Amniotic stem cell (primary cell): ENCODE measurements at regions not wholly inside any gene's neighbourhood (a gene's known extent, or its start where the extent isn't known, plus 50 kb on each side); places are given as distances from the start of the nearest gene placed in this dataset.

Source experiments
- DNase-seq: peaks from one replicate; lab custom pipeline; 2025; lab: John Stamatoyannopoulos, UW

GRCh38 chr20:51266353-51266752 lies 243.4 kb upstream of the KCNG1 start:
- DNase-seq: no peak

- no peak for DNase-seq
Measured at GRCh38 chr20:51265361-51265760, 242.5 kb upstream of the KCNG1 start.

GRCh38 chr20:51262240-51262639 lies 239.3 kb upstream of the KCNG1 start:
- no peak for DNase-seq

GRCh38 chr20:51259455-51259854 lies 236.5 kb upstream of the KCNG1 start:
- no peak for DNase-seq

GRCh38 chr20:51258582-51259165 lies 235.8 kb upstream of the KCNG1 start:
- DNase-seq: no peak

GRCh38 chr20:51255417-51255816 lies 232.5 kb upstream of the KCNG1 start:
- DNase-seq: no peak

GRCh38 chr20:51253280-51253679 lies 230.4 kb upstream of the KCNG1 start:
- DNase-seq: no peak

- DNase-seq: no peak
Measured at GRCh38 chr20:51249781-51250180, 226.9 kb upstream of the KCNG1 start.

GRCh38 chr20:51249215-51249614 lies 226.3 kb upstream of the KCNG1 start:
- no peak for DNase-seq

GRCh38 chr20:51244466-51244865 lies 221.6 kb upstream of the KCNG1 start:
- DNase-seq: no peak

GRCh38 chr20:51238675-51239305 lies 215.9 kb upstream of the KCNG1 start:
- no peak for DNase-seq

GRCh38 chr20:51237791-51238190 lies 214.9 kb upstream of the KCNG1 start:
- DNase-seq: no peak

GRCh38 chr20:51237278-51237677 lies 214.4 kb upstream of the KCNG1 start:
- DNase-seq: no peak

- no peak for DNase-seq
Measured at GRCh38 chr20:51236421-51236820, 213.5 kb upstream of the KCNG1 start.

- DNase-seq: no peak
Measured at GRCh38 chr20:51233345-51233744, 210.4 kb upstream of the KCNG1 start.

GRCh38 chr20:51230727-51231126 lies 207.8 kb upstream of the KCNG1 start:
- DNase-seq: no peak

GRCh38 chr20:51228763-51229162 lies 205.9 kb upstream of the KCNG1 start:
- DNase-seq: no peak

GRCh38 chr20:51227744-51228143 lies 204.8 kb upstream of the KCNG1 start:
- DNase-seq: no peak

GRCh38 chr20:51223183-51223720 lies 200.3 kb upstream of the KCNG1 start:
- DNase-seq: no peak

GRCh38 chr20:51221791-51222408 lies 199.0 kb upstream of the KCNG1 start:
- no peak for DNase-seq

GRCh38 chr20:51221103-51221502 lies 198.2 kb upstream of the KCNG1 start:
- DNase-seq: no peak

GRCh38 chr20:51220293-51220706 lies 197.4 kb upstream of the KCNG1 start:
- DNase-seq: no peak

- no peak for DNase-seq
Measured at GRCh38 chr20:51219544-51219943, 196.6 kb upstream of the KCNG1 start.
